Adrenal gland (tissue), 5 donors: ENCODE measurements at regions not wholly inside any gene's neighbourhood (a gene's known extent, or its start where the extent isn't known, plus 50 kb on each side); places are given as distances from the start of the nearest gene placed in this dataset.
"Not testable (repeated sequence)": the region's sequence is repeated elsewhere in the genome, so short reads cannot be mapped to it uniquely, and the experiment has no call there.

Experiments used
- CTCF ChIP-seq, 6 experiments: fragments of 450-650 bp in 4 of 6; fragments of 200-600 bp in 2 of 6; sonication (generic) in 1 of 6; IDR thresholded peaks; 1 replicate in 5 of 6; 2 replicates in 1 of 6; pipeline versions ENCODE4 v1.5.1 to v1.8.0; 2016 to 2021; ENCODE audit warnings: antibody characterized with exemption in 6 of 6, mild to moderate bottlenecking in 2 of 6, moderate library complexity in 1 of 6
- POLR2A ChIP-seq, 2 donors: fragments of 450-650 bp; IDR thresholded peaks; one replicate each; pipeline ENCODE4 v1.6.1; 2017; ENCODE audit warnings: antibody characterized with exemption in 2 of 2, mild to moderate bottlenecking in 2 of 2, moderate library complexity in 1 of 2
- donor health status: DM: no; HTN: no; CAD: no.

- TF ChIP-seq CTCF, POLR2A (IDR thresholded peaks at IDR 0.05): not testable (repeated sequence)
Measured at GRCh38 chr17:54361073-54361472, 538.3 kb downstream of the KIF2B start.
